Fibroblast of lung (primary cell): ENCODE measurements at regions not wholly inside any gene's neighbourhood (a gene's known extent, or its start where the extent isn't known, plus 50 kb on each side); places are given as distances from the start of the nearest gene placed in this dataset.
"Not testable (repeated sequence)": the region's sequence is repeated elsewhere in the genome, so short reads cannot be mapped to it uniquely, and the experiment has no call there.

Source experiments
- DNase-seq, 2 donors: peaks; one replicate each; pipeline versions ENCODE4 v3.0.0 to v3.0.0-alpha.2; 2010; ENCODE audit warnings: low read depth in 2 of 2
- H2AFZ ChIP-seq: 2 replicates; pipeline ENCODE4 v1.5.1; 2012; ENCODE audit warnings: low read length, control low read depth, inconsistent platforms
- H3K27ac ChIP-seq: 2 replicates; pipeline ENCODE4 v1.5.1; 2011; ENCODE audit warnings: low read length, control low read depth; ENCODE audit not compliant: insufficient read depth
- H3K27me3 ChIP-seq: 2 replicates; pipeline ENCODE4 v1.5.1; 2011; ENCODE audit warnings: mild to moderate bottlenecking, low read length; ENCODE audit not compliant: control insufficient read depth, insufficient read depth
- H3K36me3 ChIP-seq: 2 replicates; pipeline ENCODE4 v1.5.1; 2011; ENCODE audit warnings: low read length; ENCODE audit not compliant: control insufficient read depth, insufficient read depth
- H3K4me1 ChIP-seq: 2 replicates; pipeline ENCODE4 v1.5.1; 2011; ENCODE audit warnings: low read length; ENCODE audit not compliant: control insufficient read depth, insufficient read depth; ENCODE audit errors: extremely low read depth
- H3K4me2 ChIP-seq: 2 replicates; pipeline ENCODE4 v1.5.1; 2011; ENCODE audit warnings: low read length, control low read depth; ENCODE audit not compliant: insufficient read depth; ENCODE audit errors: extremely low read depth
- H3K4me3 ChIP-seq, 4 experiments: fragments of 200-600 bp in 1 of 4; sonication (generic) in 1 of 4; replicated peaks in 1 of 4; 2 replicates each; pipeline ENCODE4 v1.5.1; 2011 to 2016; ENCODE audit warnings: low read length in 4 of 4, low read depth in 3 of 4, mild to moderate bottlenecking in 3 of 4, control low read depth in 2 of 4, inconsistent platforms in 1 of 4, mixed read lengths in 1 of 4; ENCODE audit not compliant: insufficient read depth in 1 of 4; ENCODE audit errors: control extremely low read depth in 1 of 4
- H3K79me2 ChIP-seq: 2 replicates; pipeline ENCODE4 v1.5.1; 2012; ENCODE audit warnings: mild to moderate bottlenecking, low read length, inconsistent platforms; ENCODE audit not compliant: control insufficient read depth, insufficient read depth
- H3K9ac ChIP-seq: 2 replicates; pipeline ENCODE4 v1.5.1; 2011; ENCODE audit warnings: mild to moderate bottlenecking, low read length, control low read depth; ENCODE audit not compliant: insufficient read depth
- H3K9me3 ChIP-seq: 2 replicates; pipeline ENCODE4 v1.5.1; 2012; ENCODE audit warnings: low read depth, low read length; ENCODE audit not compliant: control insufficient read depth, insufficient read depth
- H4K20me1 ChIP-seq: 2 replicates; pipeline ENCODE4 v1.5.1; 2011; ENCODE audit warnings: low read length; ENCODE audit not compliant: control insufficient read depth, insufficient read depth; ENCODE audit errors: extremely low read depth
- EZH2 ChIP-seq: IDR thresholded peaks from 2 replicates; pipeline ENCODE4 v1.5.1; 2012; ENCODE audit warnings: low read length, control low read depth, mild to moderate bottlenecking; ENCODE audit errors: missing control alignments
- TF ChIP-seq, protein P1 (sequence below), 2 donors: IDR thresholded peaks in 1 of 2; conservative IDR thresholded peaks in 1 of 2; 1 replicate in 1 of 2; 2 replicates in 1 of 2; pipeline ENCODE4 v1.5.1; 2011 to 2012; ENCODE audit warnings: low read length in 2 of 2, control low read depth in 1 of 2, inconsistent platforms in 1 of 2, low read depth in 1 of 2, mild to moderate bottlenecking in 1 of 2

GRCh38 chr2:59824314-59824713, 729.1 kb downstream of the BCL11A start:
- no peaks in the 10 kb centered on the region for H3K27me3 ChIP-seq
- no peak overlapping the region for H2AFZ ChIP-seq
- TF ChIP-seq, protein P1, sequence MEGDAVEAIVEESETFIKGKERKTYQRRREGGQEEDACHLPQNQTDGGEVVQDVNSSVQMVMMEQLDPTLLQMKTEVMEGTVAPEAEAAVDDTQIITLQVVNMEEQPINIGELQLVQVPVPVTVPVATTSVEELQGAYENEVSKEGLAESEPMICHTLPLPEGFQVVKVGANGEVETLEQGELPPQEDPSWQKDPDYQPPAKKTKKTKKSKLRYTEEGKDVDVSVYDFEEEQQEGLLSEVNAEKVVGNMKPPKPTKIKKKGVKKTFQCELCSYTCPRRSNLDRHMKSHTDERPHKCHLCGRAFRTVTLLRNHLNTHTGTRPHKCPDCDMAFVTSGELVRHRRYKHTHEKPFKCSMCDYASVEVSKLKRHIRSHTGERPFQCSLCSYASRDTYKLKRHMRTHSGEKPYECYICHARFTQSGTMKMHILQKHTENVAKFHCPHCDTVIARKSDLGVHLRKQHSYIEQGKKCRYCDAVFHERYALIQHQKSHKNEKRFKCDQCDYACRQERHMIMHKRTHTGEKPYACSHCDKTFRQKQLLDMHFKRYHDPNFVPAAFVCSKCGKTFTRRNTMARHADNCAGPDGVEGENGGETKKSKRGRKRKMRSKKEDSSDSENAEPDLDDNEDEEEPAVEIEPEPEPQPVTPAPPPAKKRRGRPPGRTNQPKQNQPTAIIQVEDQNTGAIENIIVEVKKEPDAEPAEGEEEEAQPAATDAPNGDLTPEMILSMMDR (conservative IDR thresholded peaks at IDR 0.05 in 1 of 2, IDR thresholded peaks at IDR 0.05 in 1 of 2; ENCODE audit: low read depth in 1 of 2, low read length in 2 of 2) = no peak
- no peak for TF ChIP-seq EZH2
- no peaks in the 10 kb centered on the region for H3K4me1 ChIP-seq
- H3K9me3 ChIP-seq = no peaks in the 10 kb centered on the region
- H3K4me3 ChIP-seq = no peak overlapping the region
- no peaks in the 10 kb centered on the region for H3K36me3 ChIP-seq
- DNase-seq = no peak
- no peak overlapping the region for H3K9ac ChIP-seq
- H3K4me2 ChIP-seq = no peak overlapping the region
- no peak overlapping the region for H3K27ac ChIP-seq
- H4K20me1 ChIP-seq = no peaks in the 10 kb centered on the region
- no peaks in the 10 kb centered on the region for H3K79me2 ChIP-seq

- H3K36me3 ChIP-seq = no peaks in the 10 kb centered on the region
- H3K4me3 ChIP-seq = no peak overlapping the region
- no peaks in the 10 kb centered on the region for H3K79me2 ChIP-seq
- no peak overlapping the region for H2AFZ ChIP-seq
- no peaks in the 10 kb centered on the region for H3K4me1 ChIP-seq
- H3K27me3 ChIP-seq = no peaks in the 10 kb centered on the region
- H3K9ac ChIP-seq = no peak overlapping the region
- H3K9me3 ChIP-seq = no peaks in the 10 kb centered on the region
- no peak overlapping the region for H3K4me2 ChIP-seq
- no peak overlapping the region for H3K27ac ChIP-seq
- TF ChIP-seq, protein P1 (conservative IDR thresholded peaks at IDR 0.05 in 1 of 2, IDR thresholded peaks at IDR 0.05 in 1 of 2; ENCODE audit: low read depth in 1 of 2, low read length in 2 of 2) = no peak
- TF ChIP-seq EZH2 = no peak
- H4K20me1 ChIP-seq = no peaks in the 10 kb centered on the region
- no peak for DNase-seq
These were observed 737.4 kb downstream of the BCL11A start for GRCh38 chr2:59816075-59816474.

DNA sequence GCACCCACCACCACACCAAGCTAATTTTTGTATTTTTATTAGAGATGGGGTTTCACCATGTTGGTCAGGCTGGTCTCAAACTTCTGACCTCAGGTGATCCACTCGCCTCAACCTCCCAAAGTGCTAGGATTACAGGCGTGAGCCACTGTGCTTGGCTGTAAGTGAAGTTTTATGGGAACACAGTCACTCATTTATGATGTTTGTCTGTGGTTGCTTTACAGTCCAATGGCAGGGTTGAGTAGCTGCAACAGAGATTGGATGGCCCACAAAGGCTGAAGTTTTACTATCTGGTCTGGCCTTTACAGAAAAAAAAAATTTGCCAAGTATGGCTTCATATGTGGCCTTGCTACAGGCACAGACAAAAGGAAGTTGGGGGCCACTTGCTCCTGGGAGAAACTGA, 743.2 kb downstream of the BCL11A start:
- H3K9ac ChIP-seq, H3K36me3 ChIP-seq, H2AFZ ChIP-seq, H3K27me3 ChIP-seq, H4K20me1 ChIP-seq, H3K9me3 ChIP-seq, H3K4me2 ChIP-seq, H3K4me3 ChIP-seq, H3K79me2 ChIP-seq, H3K4me1 ChIP-seq, H3K27ac ChIP-seq, DNase-seq: not testable (repeated sequence)
